WTC11 (cell line): ENCODE measurements at regions not wholly inside any gene's neighbourhood (a gene's known extent, or its start where the extent isn't known, plus 50 kb on each side); places are given as distances from the start of the nearest gene placed in this dataset.

Experiments used
- ATAC-seq: fragments of 200-7000 bp; cut with Tn5 transposase; 2 replicates; pipeline ENCODE4 v1.10.0; 2021; ENCODE audit warnings: mild to moderate bottlenecking, moderate library complexity
- CTCF ChIA-PET: fragments of 300-600 bp; sonication (Branson Sonifier 250); formaldehyde crosslinking; loops from one replicate; lab custom pipeline; 2021; ENCODE audit warnings: antibody characterized with exemption; lab: Charles Lee
- POLR2A ChIA-PET: fragments of 350-600 bp; sonication (Branson Sonifier 250); formaldehyde crosslinking; loops from one replicate; lab custom pipeline; 2021; ENCODE audit warnings: antibody characterized with exemption; lab: Charles Lee
- DNase-seq: peaks from one replicate; pipeline ENCODE4 v3.0.0; 2021; ENCODE audit warnings: low spot score
- H3K27ac Mint-ChIP-seq: 2 replicates; pipeline ENCODE4 v1.8.0; 2021; ENCODE audit warnings: mixed read lengths
- H3K27me3 Mint-ChIP-seq: 2 replicates; pipeline ENCODE4 v1.8.0; 2021; ENCODE audit warnings: low read depth, mild to moderate bottlenecking, moderate library complexity, mixed read lengths
- H3K36me3 Mint-ChIP-seq: 2 replicates; pipeline ENCODE4 v1.8.0; 2021; ENCODE audit warnings: mixed read lengths
- H3K4me1 Mint-ChIP-seq: 2 replicates; pipeline ENCODE4 v1.8.0; 2022; ENCODE audit warnings: mixed read lengths
- H3K4me3 Mint-ChIP-seq: 2 replicates; pipeline ENCODE4 v1.8.0; 2021; ENCODE audit warnings: mild to moderate bottlenecking, moderate library complexity, mixed read lengths
- H3K9me3 Mint-ChIP-seq: 2 replicates; pipeline ENCODE4 v1.8.0; 2021; ENCODE audit warnings: mixed read lengths
- AR ChIP-seq: fragments of 250-450 bp; sonication (Bioruptor Pico); IDR thresholded peaks from 2 replicates; pipeline ENCODE4 v1.9.0; 2021; ENCODE audit warnings: mild to moderate bottlenecking
- ATF2 ChIP-seq: sonication (generic); formaldehyde crosslinking; IDR thresholded peaks from 2 replicates; pipeline ENCODE4 v1.8.1; 2022; ENCODE audit warnings: low read depth, missing genetic modification reagents, borderline replicate concordance
- CREB1 ChIP-seq: sonication (generic); formaldehyde crosslinking; IDR thresholded peaks from 2 replicates; pipeline ENCODE4 v1.8.0; 2023; ENCODE audit warnings: mild to moderate bottlenecking, missing genetic modification reagents
- CTCF ChIP-seq: fragments of 200-600 bp; IDR thresholded peaks from 2 replicates; pipeline ENCODE4 v1.8.0; 2022; ENCODE audit warnings: antibody characterized with exemption
- E2F5 ChIP-seq: sonication (generic); formaldehyde crosslinking; IDR thresholded peaks from 2 replicates; pipeline ENCODE4 v1.8.1; 2022; ENCODE audit warnings: mild to moderate bottlenecking, moderate library complexity, missing genetic modification reagents
- HMGXB4 ChIP-seq: sonication (generic); formaldehyde crosslinking; IDR thresholded peaks from 2 replicates; pipeline ENCODE4 v1.8.1; 2023; ENCODE audit warnings: mild to moderate bottlenecking, moderate library complexity, missing genetic modification reagents
- PREB ChIP-seq: sonication (generic); formaldehyde crosslinking; IDR thresholded peaks from 2 replicates; pipeline ENCODE4 v1.8.1; 2022; ENCODE audit warnings: mild to moderate bottlenecking, missing genetic modification reagents, moderate library complexity, borderline replicate concordance
- SMAD4 ChIP-seq: sonication (generic); formaldehyde crosslinking; IDR thresholded peaks from 2 replicates; pipeline ENCODE4 v1.8.0; 2022; ENCODE audit warnings: mild to moderate bottlenecking, missing genetic modification reagents
- TCF7 ChIP-seq: sonication (generic); formaldehyde crosslinking; IDR thresholded peaks from 2 replicates; pipeline ENCODE4 v1.8.0; 2022; ENCODE audit warnings: mild to moderate bottlenecking, low read depth, missing genetic modification reagents, moderate library complexity
- ZBTB43 ChIP-seq: sonication (generic); formaldehyde crosslinking; IDR thresholded peaks from 2 replicates; pipeline ENCODE4 v1.8.1; 2023; ENCODE audit warnings: mild to moderate bottlenecking, missing genetic modification reagents
- ZNF317 ChIP-seq: sonication (generic); formaldehyde crosslinking; IDR thresholded peaks from 2 replicates; pipeline ENCODE4 v1.8.1; 2023; ENCODE audit warnings: low read depth, mild to moderate bottlenecking, moderate library complexity, missing genetic modification reagents, borderline replicate concordance
- ZNF423 ChIP-seq: fragments of 250-450 bp; sonication (Bioruptor Pico); IDR thresholded peaks from 2 replicates; pipeline ENCODE4 v2.1.2; 2022; ENCODE audit warnings: mild to moderate bottlenecking, moderate library complexity
- ZNF532 ChIP-seq: fragments of 250-450 bp; sonication (Bioruptor Pico); IDR thresholded peaks from 2 replicates; pipeline ENCODE4 v1.9.0; 2021; ENCODE audit warnings: mild to moderate bottlenecking, borderline replicate concordance

- TF ChIP-seq E2F5 (CRISPR knock-in tag) = no peak
- TF ChIP-seq ZNF532 (CRISPR knock-in tag) = no peak
- TF ChIP-seq, all 79 proteins: peak for 0
These were observed 164.1 kb upstream of the FAT1 start (continued) for GRCh38 chr4:186887752-186888151.

- Mint-ChIP-seq H3K4me3 (peak overlapping the region; percentile 58; the same call in 1 of the 2 replicates), H3K36me3 (peaks cover 11% of the 10 kb centered on the region; the same call in 1 of the 2 replicates), H3K27ac (no peak overlapping the region), H3K9me3 (peaks cover 12% of the 10 kb centered on the region), H3K4me1 (peaks cover 30% of the 10 kb centered on the region), H3K27me3 (no peaks in the 10 kb centered on the region; the same call in 1 of the 2 replicates)
- POLR2A ChIA-PET = no interaction called here
- DNase-seq (no peak), ATAC-seq (no peak)
- TF ChIP-seq CREB1 (CRISPR knock-in tag) (no peak), ZNF423 (CRISPR knock-in tag) (no peak)
- CTCF ChIA-PET = interaction anchor here (0.9 kb wide), 1 partner anchor 56 kb away, joined by 3 read pairs; no protein-coding TSS in a partner anchor
These were observed 166.4 kb upstream of the FAT1 start for GRCh38 chr4:186889876-186890643.

- ATAC-seq (no peak), DNase-seq (no peak)
- no peak overlapping the region for H3K4me3 Mint-ChIP-seq
- H3K4me1 Mint-ChIP-seq = peaks cover 14% of the 10 kb centered on the region
- CTCF ChIA-PET = no interaction called here
- H3K36me3 Mint-ChIP-seq = peaks cover 11% of the 10 kb centered on the region; the same call in 1 of the 2 replicates
- POLR2A ChIA-PET = no interaction called here
- no peak overlapping the region for H3K27ac Mint-ChIP-seq
- H3K9me3 Mint-ChIP-seq = peaks cover 12% of the 10 kb centered on the region
- H3K27me3 Mint-ChIP-seq = no peaks in the 10 kb centered on the region; the same call in 1 of the 2 replicates
- TF ChIP-seq ZNF317 = no peak
- no peak for TF ChIP-seq TCF7 (CRISPR knock-in tag)
- TF ChIP-seq ATF2 (CRISPR knock-in tag) = no peak
- TF ChIP-seq ZBTB43 (CRISPR knock-in tag) = no peak
- no peak for TF ChIP-seq SMAD4 (CRISPR knock-in tag)
- no peak for TF ChIP-seq CTCF
- no peak for TF ChIP-seq HMGXB4 (CRISPR knock-in tag)
- TF ChIP-seq PREB (CRISPR knock-in tag) = no peak
- TF ChIP-seq AR (CRISPR knock-in tag) = no peak
These were observed 168.3 kb upstream of the FAT1 start for GRCh38 chr4:186891859-186892486.
